Endodermal cell (in vitro differentiated cells): ENCODE measurements at regions not wholly inside any gene's neighbourhood (a gene's known extent, or its start where the extent isn't known, plus 50 kb on each side); places are given as distances from the start of the nearest gene placed in this dataset.

Source experiments
- DNase-seq: peaks from one replicate; pipeline ENCODE4 v3.0.0-alpha.2; 2017
- H3K27ac ChIP-seq: 2 replicates; pipeline ENCODE4 v1.5.1; 2013; ENCODE audit warnings: mild to moderate bottlenecking, low read depth, low read length, moderate library complexity
- H3K27me3 ChIP-seq: 2 replicates; pipeline ENCODE4 v1.6.1; 2013; ENCODE audit warnings: mild to moderate bottlenecking, low read length, moderate library complexity; ENCODE audit not compliant: insufficient read depth, control insufficient read depth, poor library complexity, severe bottlenecking
- H3K36me3 ChIP-seq: 2 replicates; pipeline ENCODE4 v1.7.0; 2013; ENCODE audit warnings: mild to moderate bottlenecking, low read length, moderate library complexity; ENCODE audit not compliant: control insufficient read depth, insufficient read depth
- H3K4me1 ChIP-seq: one replicate; pipeline ENCODE4 v1.7.0; 2013; ENCODE audit warnings: low read length; ENCODE audit not compliant: control insufficient read depth, insufficient read depth
- H3K4me3 ChIP-seq: 2 replicates; pipeline ENCODE4 v1.5.1; 2013; ENCODE audit warnings: mild to moderate bottlenecking, low read length, moderate library complexity
- H3K9ac ChIP-seq: 2 replicates; pipeline ENCODE4 v1.6.1; 2013; ENCODE audit warnings: mild to moderate bottlenecking, low read length, moderate library complexity; ENCODE audit not compliant: poor library complexity, severe bottlenecking; ENCODE audit errors: extremely low read depth
- H3K9me3 ChIP-seq: 2 replicates; pipeline ENCODE4 v1.6.1; 2013; ENCODE audit warnings: mild to moderate bottlenecking, low read length, moderate library complexity; ENCODE audit not compliant: control insufficient read depth
- H3K27ac Mint-ChIP-seq: 2 replicates; pipeline ENCODE4 v1.8.0; 2020; ENCODE audit warnings: mixed read lengths
- H3K27me3 Mint-ChIP-seq: 2 replicates; pipeline ENCODE4 v1.8.0; 2021; ENCODE audit warnings: mild to moderate bottlenecking, mixed read lengths; ENCODE audit not compliant: insufficient read depth
- H3K36me3 Mint-ChIP-seq: 2 replicates; pipeline ENCODE4 v1.8.0; 2020; ENCODE audit warnings: low read depth, mixed read lengths
- H3K4me1 Mint-ChIP-seq: 2 replicates; pipeline ENCODE4 v1.8.0; 2020; ENCODE audit warnings: mixed read lengths
- H3K4me3 Mint-ChIP-seq: 2 replicates; pipeline ENCODE4 v1.8.0; 2020; ENCODE audit warnings: mild to moderate bottlenecking, moderate library complexity, mixed read lengths
- H3K9me3 Mint-ChIP-seq: 2 replicates; pipeline ENCODE4 v1.8.0; 2020; ENCODE audit warnings: mild to moderate bottlenecking, mixed read lengths
- CTCF ChIP-seq: fragments of 200-600 bp; sonication (generic); conservative IDR thresholded peaks from 2 replicates; pipeline ENCODE4 v1.5.0; 2021; ENCODE audit warnings: antibody characterized with exemption, mild to moderate bottlenecking
- WGBS, 2 experiments: methylation state at CpG; one replicate each; pipeline versions ENCODE4 v1.1.5 to v1.1.7; 2013; ENCODE audit warnings: missing lambda C conversion rate in 2 of 2, mixed read lengths in 1 of 2; ENCODE audit not compliant: insufficient coverage in 1 of 2, insufficient read length in 1 of 2; 5-methylcytosine and 5-hydroxymethylcytosine counted together

- Histone ChIP-seq H3K27me3 (no peaks in the 10 kb centered on the region), H3K4me3 (no peak overlapping the region), H3K36me3 (no peaks in the 10 kb centered on the region), H3K9ac (no peak overlapping the region), H3K4me1 (no peaks in the 10 kb centered on the region), H3K27ac (no peak overlapping the region), H3K9me3 (no peaks in the 10 kb centered on the region)
- Mint-ChIP-seq H3K4me3 (no peak overlapping the region), H3K27ac (peak overlapping the region; percentile 13), H3K4me1 (no peaks in the 10 kb centered on the region), H3K36me3 (no peaks in the 10 kb centered on the region), H3K27me3 (no peaks in the 10 kb centered on the region), H3K9me3 (no peaks in the 10 kb centered on the region)
- WGBS, 2 experiments = 89 to 91% methylated on average over 17 to 22 of the region's 22 CpGs
- DNase-seq = peak; percentile 37
- no peak for TF ChIP-seq CTCF
Measured at GRCh38 chr14:104353921-104354701, 215.7 kb downstream of the KIF26A start.

GRCh38 chr14:104355101-104356019, 217.0 kb downstream of the KIF26A start:
- no peak for TF ChIP-seq CTCF
- H3K4me3 Mint-ChIP-seq = no peak overlapping the region
- Histone ChIP-seq H3K27ac (no peak overlapping the region), H3K27me3 (no peaks in the 10 kb centered on the region), H3K9me3 (no peaks in the 10 kb centered on the region), H3K9ac (no peak overlapping the region), H3K4me3 (no peak overlapping the region), H3K4me1 (no peaks in the 10 kb centered on the region), H3K36me3 (no peaks in the 10 kb centered on the region)
- no peaks in the 10 kb centered on the region for H3K36me3 Mint-ChIP-seq
- H3K4me1 Mint-ChIP-seq = no peaks in the 10 kb centered on the region
- H3K9me3 Mint-ChIP-seq = no peaks in the 10 kb centered on the region
- 90 to 92% methylated on average over 6 to 23 of the region's 23 CpGs for WGBS, 2 experiments
- H3K27ac Mint-ChIP-seq = no peak overlapping the region
- H3K27me3 Mint-ChIP-seq = no peaks in the 10 kb centered on the region
- DNase-seq = peak; percentile 37

- Mint-ChIP-seq H3K4me3 (no peak overlapping the region), H3K4me1 (no peaks in the 10 kb centered on the region), H3K27me3 (no peaks in the 10 kb centered on the region), H3K27ac (no peak overlapping the region), H3K9me3 (no peaks in the 10 kb centered on the region), H3K36me3 (no peaks in the 10 kb centered on the region)
- no peaks in the 10 kb centered on the region for H3K27me3 ChIP-seq
- H3K4me1 ChIP-seq = no peaks in the 10 kb centered on the region
- no peak for TF ChIP-seq CTCF
- H3K4me3 ChIP-seq = no peak overlapping the region
- H3K9me3 ChIP-seq = no peaks in the 10 kb centered on the region
- peak; percentile 43 for DNase-seq
- H3K9ac ChIP-seq = no peak overlapping the region
- H3K36me3 ChIP-seq = no peaks in the 10 kb centered on the region
- 81 to 87% methylated on average over 8 to 16 of the region's 16 CpGs for WGBS, 2 experiments
- H3K27ac ChIP-seq = no peak overlapping the region
Measured at GRCh38 chr14:104356020-104356737, 217.8 kb downstream of the KIF26A start.
